SK-N-SH treated with all-trans-retinoic acid at 6 μM for 48 hours (cell line): ENCODE measurements at regions not wholly inside any gene's neighbourhood (a gene's known extent, or its start where the extent isn't known, plus 50 kb on each side); places are given as distances from the start of the nearest gene placed in this dataset.

ENCODE experiments used
- ATAC-seq: fragments of 200-7000 bp; cut with Tn5 transposase; 3 replicates; pipeline ENCODE4 v1.9.1; 2020; ENCODE audit warnings: mild to moderate bottlenecking, moderate library complexity
- BACH2 ChIP-seq: fragments of 250-450 bp; sonication (Bioruptor Pico); IDR thresholded peaks from 2 replicates; pipeline ENCODE4 v1.9.0; 2021; ENCODE audit warnings: mild to moderate bottlenecking, borderline replicate concordance
- CSDC2 ChIP-seq: fragments of 250-450 bp; sonication (Bioruptor Pico); IDR thresholded peaks from 2 replicates; pipeline ENCODE4 v1.5.0; 2020; ENCODE audit warnings: mild to moderate bottlenecking, moderate library complexity
- ESRRG ChIP-seq: fragments of 250-450 bp; sonication (Bioruptor Pico); IDR thresholded peaks from 2 replicates; pipeline ENCODE4 v1.6.1; 2021; ENCODE audit warnings: mild to moderate bottlenecking
- GLIS3 ChIP-seq: fragments of 250-450 bp; sonication (Bioruptor Pico); IDR thresholded peaks from 2 replicates; pipeline ENCODE4 v1.5.0; 2020; ENCODE audit warnings: mild to moderate bottlenecking, moderate library complexity
- ISL1 ChIP-seq: fragments of 250-450 bp; sonication (Bioruptor Pico); IDR thresholded peaks from 2 replicates; pipeline ENCODE4 v2.1.2; 2022; ENCODE audit warnings: mild to moderate bottlenecking, moderate library complexity
- OSR1 ChIP-seq: fragments of 250-450 bp; sonication (Bioruptor Pico); IDR thresholded peaks from 2 replicates; pipeline ENCODE4 v1.8.0; 2022; ENCODE audit warnings: moderate library complexity, mild to moderate bottlenecking, inconsistent platforms
- PPARA ChIP-seq: fragments of 250-450 bp; sonication (Bioruptor Pico); IDR thresholded peaks from 2 replicates; pipeline ENCODE4 v1.5.0; 2020; ENCODE audit warnings: mild to moderate bottlenecking, borderline replicate concordance
- RARB ChIP-seq: fragments of 250-450 bp; sonication (Bioruptor Pico); IDR thresholded peaks from 2 replicates; pipeline ENCODE4 v1.8.0; 2021; ENCODE audit warnings: mild to moderate bottlenecking, moderate library complexity
- SNAI2 ChIP-seq: fragments of 250-450 bp; sonication (Bioruptor Pico); IDR thresholded peaks from 2 replicates; pipeline ENCODE4 v1.5.0; 2020; ENCODE audit warnings: mild to moderate bottlenecking, moderate library complexity
- TCF4 ChIP-seq: fragments of 250-450 bp; sonication (Bioruptor Pico); IDR thresholded peaks from 2 replicates; pipeline ENCODE4 v1.8.0; 2021; ENCODE audit warnings: mild to moderate bottlenecking, moderate library complexity, borderline replicate concordance
- TOX ChIP-seq: fragments of 250-450 bp; sonication (Bioruptor Pico); IDR thresholded peaks from 2 replicates; pipeline ENCODE4 v1.8.0; 2021; ENCODE audit warnings: mild to moderate bottlenecking, moderate library complexity, borderline replicate concordance
- ZC3H10 ChIP-seq: fragments of 250-450 bp; sonication (Bioruptor Pico); IDR thresholded peaks from 2 replicates; pipeline ENCODE4 v1.5.1; 2021; ENCODE audit warnings: mild to moderate bottlenecking, moderate library complexity
- ZFP3 ChIP-seq: fragments of 250-450 bp; sonication (Bioruptor Pico); IDR thresholded peaks from 2 replicates; pipeline ENCODE4 v1.5.0; 2020; ENCODE audit warnings: mild to moderate bottlenecking, moderate library complexity
- ZFP30 ChIP-seq: fragments of 450-650 bp; formaldehyde crosslinking; IDR thresholded peaks from 2 replicates; pipeline ENCODE4 v1.5.0; 2022; ENCODE audit warnings: mild to moderate bottlenecking, moderate library complexity
- ZNF565 ChIP-seq: fragments of 450-650 bp; formaldehyde crosslinking; conservative IDR thresholded peaks from 2 replicates; pipeline ENCODE4 v1.5.0; 2020; ENCODE audit warnings: low read depth, mild to moderate bottlenecking, moderate library complexity
- ZNF70 ChIP-seq: fragments of 450-650 bp; formaldehyde crosslinking; IDR thresholded peaks from 2 replicates; pipeline ENCODE4 v1.5.0; 2020; ENCODE audit warnings: mild to moderate bottlenecking, moderate library complexity
- ZNF8 ChIP-seq: fragments of 450-650 bp; formaldehyde crosslinking; IDR thresholded peaks from 2 replicates; pipeline ENCODE4 v1.5.0; 2020; ENCODE audit warnings: mild to moderate bottlenecking, moderate library complexity
- TF ChIP-seq, protein P1 (sequence below): fragments of 250-450 bp; sonication (Bioruptor Pico); IDR thresholded peaks from 2 replicates; pipeline ENCODE4 v1.5.1; 2020; ENCODE audit warnings: low read depth, mild to moderate bottlenecking, moderate library complexity
- TF ChIP-seq, protein P2 (sequence below): fragments of 250-450 bp; sonication (Bioruptor Pico); IDR thresholded peaks from 2 replicates; pipeline ENCODE4 v1.5.1; 2021; ENCODE audit warnings: mild to moderate bottlenecking, moderate library complexity
- TF ChIP-seq, protein P3 (sequence below): fragments of 250-450 bp; sonication (Bioruptor Pico); IDR thresholded peaks from 2 replicates; pipeline ENCODE4 v1.5.0; 2020; ENCODE audit warnings: mild to moderate bottlenecking, moderate library complexity
- TF ChIP-seq, protein P4 (sequence below): fragments of 250-450 bp; sonication (Bioruptor Pico); IDR thresholded peaks from 2 replicates; pipeline ENCODE4 v1.8.0; 2020; ENCODE audit warnings: mild to moderate bottlenecking, moderate library complexity, borderline replicate concordance
- TF ChIP-seq, protein P5 (sequence below): fragments of 250-450 bp; sonication (Bioruptor Pico); IDR thresholded peaks from 2 replicates; pipeline ENCODE4 v1.8.0; 2021; ENCODE audit warnings: low read depth, mild to moderate bottlenecking, moderate library complexity, borderline replicate concordance

DNA sequence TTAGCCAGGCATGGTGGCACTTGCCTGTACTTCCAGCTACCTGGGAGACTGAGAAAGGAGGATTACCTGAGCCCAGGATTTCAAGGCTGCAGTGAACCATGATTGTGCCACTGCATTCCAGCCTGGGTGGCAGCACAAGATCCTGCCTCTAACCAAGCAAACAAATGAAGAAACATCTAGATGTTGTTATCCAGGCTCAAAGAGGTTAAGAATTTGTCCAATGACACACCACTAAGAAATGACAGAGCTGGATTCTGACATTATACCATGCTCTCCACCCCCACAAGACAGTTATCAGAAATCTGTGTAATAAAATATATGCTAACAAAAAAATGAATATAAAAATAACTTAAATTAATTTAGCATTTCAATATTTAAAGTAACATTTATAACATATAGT lies 925.5 kb upstream of the SLC35B3 start (continued):
- no peak for TF ChIP-seq GLIS3 (CRISPR knock-in tag)
- TF ChIP-seq BACH2 (CRISPR knock-in tag): no peak

DNA sequence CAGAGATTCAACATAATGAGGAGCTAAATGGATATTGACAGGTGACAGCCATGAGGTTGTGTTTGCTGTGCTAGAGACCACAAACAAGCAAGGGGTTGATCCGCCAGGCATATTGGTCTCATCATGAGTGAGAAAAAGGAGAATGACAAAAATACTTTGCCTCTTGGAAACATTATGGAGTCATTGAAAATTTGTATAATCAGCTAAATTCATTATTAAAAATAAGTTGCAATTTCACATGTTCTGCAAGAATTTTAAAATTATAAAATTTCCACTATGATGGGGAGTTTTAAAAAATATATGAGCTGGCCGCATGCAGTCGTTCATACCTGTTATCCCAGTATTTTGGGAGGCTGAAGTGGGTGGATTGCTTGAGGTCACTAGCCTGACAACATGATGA lies 912.3 kb upstream of the SLC35B3 start:
- TF ChIP-seq ZNF565 (CRISPR knock-in tag) (no peak), PPARA (CRISPR knock-in tag) (no peak), ZFP30 (CRISPR knock-in tag) (no peak), RARB (CRISPR knock-in tag) (no peak), ISL1 (CRISPR knock-in tag) (no peak), ZNF70 (no peak), OSR1 (CRISPR knock-in tag) (no peak), SNAI2 (CRISPR knock-in tag) (no peak), ESRRG (CRISPR knock-in tag) (no peak), ZC3H10 (CRISPR knock-in tag) (no peak), BACH2 (CRISPR knock-in tag) (no peak), TOX (CRISPR knock-in tag) (no peak), CSDC2 (CRISPR knock-in tag) (no peak), ZFP3 (CRISPR knock-in tag) (no peak), GLIS3 (CRISPR knock-in tag) (no peak)
- TF ChIP-seq, protein P1, sequence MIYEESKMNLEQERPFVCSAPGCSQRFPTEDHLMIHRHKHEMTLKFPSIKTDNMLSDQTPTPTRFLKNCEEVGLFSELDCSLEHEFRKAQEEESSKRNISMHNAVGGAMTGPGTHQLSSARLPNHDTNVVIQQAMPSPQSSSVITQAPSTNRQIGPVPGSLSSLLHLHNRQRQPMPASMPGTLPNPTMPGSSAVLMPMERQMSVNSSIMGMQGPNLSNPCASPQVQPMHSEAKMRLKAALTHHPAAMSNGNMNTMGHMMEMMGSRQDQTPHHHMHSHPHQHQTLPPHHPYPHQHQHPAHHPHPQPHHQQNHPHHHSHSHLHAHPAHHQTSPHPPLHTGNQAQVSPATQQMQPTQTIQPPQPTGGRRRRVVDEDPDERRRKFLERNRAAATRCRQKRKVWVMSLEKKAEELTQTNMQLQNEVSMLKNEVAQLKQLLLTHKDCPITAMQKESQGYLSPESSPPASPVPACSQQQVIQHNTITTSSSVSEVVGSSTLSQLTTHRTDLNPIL (CRISPR knock-in tag): no peak
- TF ChIP-seq, protein P2, sequence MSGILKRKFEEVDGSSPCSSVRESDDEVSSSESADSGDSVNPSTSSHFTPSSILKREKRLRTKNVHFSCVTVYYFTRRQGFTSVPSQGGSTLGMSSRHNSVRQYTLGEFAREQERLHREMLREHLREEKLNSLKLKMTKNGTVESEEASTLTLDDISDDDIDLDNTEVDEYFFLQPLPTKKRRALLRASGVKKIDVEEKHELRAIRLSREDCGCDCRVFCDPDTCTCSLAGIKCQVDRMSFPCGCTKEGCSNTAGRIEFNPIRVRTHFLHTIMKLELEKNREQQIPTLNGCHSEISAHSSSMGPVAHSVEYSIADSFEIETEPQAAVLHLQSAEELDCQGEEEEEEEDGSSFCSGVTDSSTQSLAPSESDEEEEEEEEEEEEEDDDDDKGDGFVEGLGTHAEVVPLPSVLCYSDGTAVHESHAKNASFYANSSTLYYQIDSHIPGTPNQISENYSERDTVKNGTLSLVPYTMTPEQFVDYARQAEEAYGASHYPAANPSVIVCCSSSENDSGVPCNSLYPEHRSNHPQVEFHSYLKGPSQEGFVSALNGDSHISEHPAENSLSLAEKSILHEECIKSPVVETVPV (CRISPR knock-in tag): no peak
- TF ChIP-seq, protein P3, sequence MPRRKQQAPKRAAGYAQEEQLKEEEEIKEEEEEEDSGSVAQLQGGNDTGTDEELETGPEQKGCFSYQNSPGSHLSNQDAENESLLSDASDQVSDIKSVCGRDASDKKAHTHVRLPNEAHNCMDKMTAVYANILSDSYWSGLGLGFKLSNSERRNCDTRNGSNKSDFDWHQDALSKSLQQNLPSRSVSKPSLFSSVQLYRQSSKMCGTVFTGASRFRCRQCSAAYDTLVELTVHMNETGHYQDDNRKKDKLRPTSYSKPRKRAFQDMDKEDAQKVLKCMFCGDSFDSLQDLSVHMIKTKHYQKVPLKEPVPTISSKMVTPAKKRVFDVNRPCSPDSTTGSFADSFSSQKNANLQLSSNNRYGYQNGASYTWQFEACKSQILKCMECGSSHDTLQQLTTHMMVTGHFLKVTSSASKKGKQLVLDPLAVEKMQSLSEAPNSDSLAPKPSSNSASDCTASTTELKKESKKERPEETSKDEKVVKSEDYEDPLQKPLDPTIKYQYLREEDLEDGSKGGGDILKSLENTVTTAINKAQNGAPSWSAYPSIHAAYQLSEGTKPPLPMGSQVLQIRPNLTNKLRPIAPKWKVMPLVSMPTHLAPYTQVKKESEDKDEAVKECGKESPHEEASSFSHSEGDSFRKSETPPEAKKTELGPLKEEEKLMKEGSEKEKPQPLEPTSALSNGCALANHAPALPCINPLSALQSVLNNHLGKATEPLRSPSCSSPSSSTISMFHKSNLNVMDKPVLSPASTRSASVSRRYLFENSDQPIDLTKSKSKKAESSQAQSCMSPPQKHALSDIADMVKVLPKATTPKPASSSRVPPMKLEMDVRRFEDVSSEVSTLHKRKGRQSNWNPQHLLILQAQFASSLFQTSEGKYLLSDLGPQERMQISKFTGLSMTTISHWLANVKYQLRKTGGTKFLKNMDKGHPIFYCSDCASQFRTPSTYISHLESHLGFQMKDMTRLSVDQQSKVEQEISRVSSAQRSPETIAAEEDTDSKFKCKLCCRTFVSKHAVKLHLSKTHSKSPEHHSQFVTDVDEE (CRISPR knock-in tag): no peak
- TF ChIP-seq, protein P4, sequence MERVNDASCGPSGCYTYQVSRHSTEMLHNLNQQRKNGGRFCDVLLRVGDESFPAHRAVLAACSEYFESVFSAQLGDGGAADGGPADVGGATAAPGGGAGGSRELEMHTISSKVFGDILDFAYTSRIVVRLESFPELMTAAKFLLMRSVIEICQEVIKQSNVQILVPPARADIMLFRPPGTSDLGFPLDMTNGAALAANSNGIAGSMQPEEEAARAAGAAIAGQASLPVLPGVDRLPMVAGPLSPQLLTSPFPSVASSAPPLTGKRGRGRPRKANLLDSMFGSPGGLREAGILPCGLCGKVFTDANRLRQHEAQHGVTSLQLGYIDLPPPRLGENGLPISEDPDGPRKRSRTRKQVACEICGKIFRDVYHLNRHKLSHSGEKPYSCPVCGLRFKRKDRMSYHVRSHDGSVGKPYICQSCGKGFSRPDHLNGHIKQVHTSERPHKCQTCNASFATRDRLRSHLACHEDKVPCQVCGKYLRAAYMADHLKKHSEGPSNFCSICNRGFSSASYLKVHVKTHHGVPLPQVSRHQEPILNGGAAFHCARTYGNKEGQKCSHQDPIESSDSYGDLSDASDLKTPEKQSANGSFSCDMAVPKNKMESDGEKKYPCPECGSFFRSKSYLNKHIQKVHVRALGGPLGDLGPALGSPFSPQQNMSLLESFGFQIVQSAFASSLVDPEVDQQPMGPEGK: no peak
- TF ChIP-seq, protein P5, sequence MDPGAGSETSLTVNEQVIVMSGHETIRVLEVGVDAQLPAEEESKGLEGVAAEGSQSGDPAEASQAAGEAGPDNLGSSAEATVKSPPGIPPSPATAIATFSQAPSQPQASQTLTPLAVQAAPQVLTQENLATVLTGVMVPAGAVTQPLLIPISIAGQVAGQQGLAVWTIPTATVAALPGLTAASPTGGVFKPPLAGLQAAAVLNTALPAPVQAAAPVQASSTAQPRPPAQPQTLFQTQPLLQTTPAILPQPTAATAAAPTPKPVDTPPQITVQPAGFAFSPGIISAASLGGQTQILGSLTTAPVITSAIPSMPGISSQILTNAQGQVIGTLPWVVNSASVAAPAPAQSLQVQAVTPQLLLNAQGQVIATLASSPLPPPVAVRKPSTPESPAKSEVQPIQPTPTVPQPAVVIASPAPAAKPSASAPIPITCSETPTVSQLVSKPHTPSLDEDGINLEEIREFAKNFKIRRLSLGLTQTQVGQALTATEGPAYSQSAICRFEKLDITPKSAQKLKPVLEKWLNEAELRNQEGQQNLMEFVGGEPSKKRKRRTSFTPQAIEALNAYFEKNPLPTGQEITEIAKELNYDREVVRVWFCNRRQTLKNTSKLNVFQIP: no peak
- ATAC-seq: no peak

DNA sequence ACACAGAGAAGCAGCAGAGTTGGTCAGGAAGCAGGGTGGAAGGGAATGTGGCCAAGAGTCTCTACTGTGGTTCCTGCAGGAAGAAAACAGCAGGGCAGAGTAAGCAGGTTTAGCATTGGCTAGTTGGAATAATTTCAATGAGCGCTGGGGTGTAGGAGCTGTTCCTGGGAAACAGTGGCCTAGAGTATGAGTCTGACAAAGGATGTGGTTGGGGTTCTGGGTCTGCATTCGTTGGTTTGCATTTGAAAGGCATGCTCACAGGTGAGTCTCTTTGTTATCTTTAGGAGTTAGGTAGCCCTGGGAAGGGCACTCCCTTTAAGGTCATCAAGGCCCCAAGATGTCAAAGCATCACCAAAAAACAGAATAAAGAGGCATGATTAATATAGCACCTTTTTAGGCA lies 911.6 kb upstream of the SLC35B3 start:
- no peak for ATAC-seq
- TF ChIP-seq PPARA (CRISPR knock-in tag) (no peak), ZFP3 (CRISPR knock-in tag) (no peak), OSR1 (CRISPR knock-in tag) (no peak), TCF4 (no peak), ESRRG (CRISPR knock-in tag) (no peak)
- TF ChIP-seq, all 23 proteins: peak for 0

DNA sequence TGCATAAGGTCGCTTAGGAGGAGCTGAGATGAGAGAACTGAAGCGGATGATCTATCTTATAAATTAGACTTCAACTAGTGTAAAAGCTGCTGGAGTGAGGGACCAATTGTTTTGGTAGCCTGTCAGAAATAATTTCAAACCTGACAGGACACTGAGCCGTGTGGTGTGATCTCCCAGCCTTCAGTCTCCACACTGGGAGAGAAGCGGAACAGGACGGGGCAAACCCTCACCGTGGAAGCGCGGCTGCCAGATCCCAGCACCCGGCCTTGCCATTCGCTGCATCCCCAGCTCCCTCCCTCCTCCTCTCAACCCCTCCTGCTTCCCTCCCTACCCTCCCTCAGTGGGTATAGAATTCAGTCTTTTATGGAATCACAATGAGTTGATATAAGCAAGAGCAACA lies 900.1 kb upstream of the SLC35B3 start:
- TF ChIP-seq PPARA (CRISPR knock-in tag): no peak
- TF ChIP-seq ZNF565 (CRISPR knock-in tag): no peak
- no peak for TF ChIP-seq ZNF8 (CRISPR knock-in tag)
- TF ChIP-seq, protein P1 (CRISPR knock-in tag): no peak
- TF ChIP-seq ISL1 (CRISPR knock-in tag): no peak
- ATAC-seq: peak; percentile 34; the same call in 1 of the 3 replicates
